ENCODE measurements at regions not wholly inside any gene's neighbourhood (a gene's known extent, or its start where the extent isn't known, plus 50 kb on each side); places are given as distances from the start of the nearest gene placed in this dataset.

DNA sequence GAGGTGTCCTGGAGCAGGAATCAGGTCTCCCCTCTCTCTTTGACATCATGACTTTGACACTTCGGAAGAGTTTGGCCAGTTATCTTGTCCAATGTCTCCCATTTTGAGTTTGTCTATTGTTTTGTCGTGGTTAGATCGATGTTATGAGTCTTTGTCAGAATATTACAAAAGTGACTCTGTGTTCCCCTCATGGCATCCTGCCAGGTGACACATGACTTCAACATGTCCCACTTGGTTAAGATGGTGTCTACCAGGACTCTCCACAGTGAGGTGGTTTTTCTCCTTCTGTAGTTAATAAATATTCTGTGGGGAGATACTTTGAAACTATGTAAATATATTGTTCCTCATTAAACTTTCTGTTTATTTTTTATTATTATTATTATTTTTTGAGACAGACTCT lies 76.6 kb upstream of the BZW1 start:
- TF ChIP-seq, protein P1, sequence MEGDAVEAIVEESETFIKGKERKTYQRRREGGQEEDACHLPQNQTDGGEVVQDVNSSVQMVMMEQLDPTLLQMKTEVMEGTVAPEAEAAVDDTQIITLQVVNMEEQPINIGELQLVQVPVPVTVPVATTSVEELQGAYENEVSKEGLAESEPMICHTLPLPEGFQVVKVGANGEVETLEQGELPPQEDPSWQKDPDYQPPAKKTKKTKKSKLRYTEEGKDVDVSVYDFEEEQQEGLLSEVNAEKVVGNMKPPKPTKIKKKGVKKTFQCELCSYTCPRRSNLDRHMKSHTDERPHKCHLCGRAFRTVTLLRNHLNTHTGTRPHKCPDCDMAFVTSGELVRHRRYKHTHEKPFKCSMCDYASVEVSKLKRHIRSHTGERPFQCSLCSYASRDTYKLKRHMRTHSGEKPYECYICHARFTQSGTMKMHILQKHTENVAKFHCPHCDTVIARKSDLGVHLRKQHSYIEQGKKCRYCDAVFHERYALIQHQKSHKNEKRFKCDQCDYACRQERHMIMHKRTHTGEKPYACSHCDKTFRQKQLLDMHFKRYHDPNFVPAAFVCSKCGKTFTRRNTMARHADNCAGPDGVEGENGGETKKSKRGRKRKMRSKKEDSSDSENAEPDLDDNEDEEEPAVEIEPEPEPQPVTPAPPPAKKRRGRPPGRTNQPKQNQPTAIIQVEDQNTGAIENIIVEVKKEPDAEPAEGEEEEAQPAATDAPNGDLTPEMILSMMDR (IDR thresholded peaks at IDR 0.05; ENCODE audit: low read depth, low read length, missing input control): no peak
- TF ChIP-seq YY1 (IDR thresholded peaks at IDR 0.05) (no peak), HNF4G (IDR thresholded peaks at IDR 0.05) (no peak)

Measured in liver (tissue), 3 donors.